ENCODE measurements at regions not wholly inside any gene's neighbourhood (a gene's known extent, or its start where the extent isn't known, plus 50 kb on each side); places are given as distances from the start of the nearest gene placed in this dataset.

GRCh38 chr12:124464062-124464461, 103.3 kb downstream of the NCOR2 start:
- TF ChIP-seq EZH2 (IDR thresholded peaks at IDR 0.05; ENCODE audit: low read length, missing control alignments) = no peak
- TF ChIP-seq, protein P1, sequence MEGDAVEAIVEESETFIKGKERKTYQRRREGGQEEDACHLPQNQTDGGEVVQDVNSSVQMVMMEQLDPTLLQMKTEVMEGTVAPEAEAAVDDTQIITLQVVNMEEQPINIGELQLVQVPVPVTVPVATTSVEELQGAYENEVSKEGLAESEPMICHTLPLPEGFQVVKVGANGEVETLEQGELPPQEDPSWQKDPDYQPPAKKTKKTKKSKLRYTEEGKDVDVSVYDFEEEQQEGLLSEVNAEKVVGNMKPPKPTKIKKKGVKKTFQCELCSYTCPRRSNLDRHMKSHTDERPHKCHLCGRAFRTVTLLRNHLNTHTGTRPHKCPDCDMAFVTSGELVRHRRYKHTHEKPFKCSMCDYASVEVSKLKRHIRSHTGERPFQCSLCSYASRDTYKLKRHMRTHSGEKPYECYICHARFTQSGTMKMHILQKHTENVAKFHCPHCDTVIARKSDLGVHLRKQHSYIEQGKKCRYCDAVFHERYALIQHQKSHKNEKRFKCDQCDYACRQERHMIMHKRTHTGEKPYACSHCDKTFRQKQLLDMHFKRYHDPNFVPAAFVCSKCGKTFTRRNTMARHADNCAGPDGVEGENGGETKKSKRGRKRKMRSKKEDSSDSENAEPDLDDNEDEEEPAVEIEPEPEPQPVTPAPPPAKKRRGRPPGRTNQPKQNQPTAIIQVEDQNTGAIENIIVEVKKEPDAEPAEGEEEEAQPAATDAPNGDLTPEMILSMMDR (conservative IDR thresholded peaks at IDR 0.05 in 1 of 2, IDR thresholded peaks at IDR 0.05 in 1 of 2; ENCODE audit: low read depth in 1 of 2, low read length in 2 of 2) = no peak
- no peak for DNase-seq (ENCODE audit: low read depth in 2 of 2)
- Histone ChIP-seq H4K20me1 (ENCODE audit: control insufficient read depth, extremely low read depth, insufficient read depth, low read length) (no peaks in the 10 kb centered on the region), H3K4me1 (ENCODE audit: control insufficient read depth, extremely low read depth, insufficient read depth, low read length) (peaks cover 3% of the 10 kb centered on the region), H3K27me3 (ENCODE audit: control insufficient read depth, insufficient read depth, low read length) (no peaks in the 10 kb centered on the region), H2AFZ (ENCODE audit: low read length) (no peak overlapping the region), H3K4me2 (ENCODE audit: extremely low read depth, insufficient read depth, low read length) (no peak overlapping the region), H3K36me3 (ENCODE audit: control insufficient read depth, insufficient read depth, low read length) (peaks cover 13% of the 10 kb centered on the region), H3K9me3 (ENCODE audit: control insufficient read depth, insufficient read depth, low read depth, low read length) (peaks cover 1% of the 10 kb centered on the region), H3K79me2 (ENCODE audit: control insufficient read depth, insufficient read depth, low read length) (no peaks in the 10 kb centered on the region), H3K4me3 (replicated peaks in 1 of 4; ENCODE audit: control extremely low read depth in 1 of 4, insufficient read depth in 1 of 4, low read depth in 3 of 4, low read length in 4 of 4) (no peak overlapping the region), H3K9ac (ENCODE audit: insufficient read depth, low read length) (no peak overlapping the region), H3K27ac (ENCODE audit: insufficient read depth, low read length) (no peak overlapping the region)

- no peak overlapping the region for H3K9ac ChIP-seq (ENCODE audit: insufficient read depth, low read length)
- peaks cover 1% of the 10 kb centered on the region for H3K9me3 ChIP-seq (ENCODE audit: control insufficient read depth, insufficient read depth, low read depth, low read length)
- no peaks in the 10 kb centered on the region for H3K27me3 ChIP-seq (ENCODE audit: control insufficient read depth, insufficient read depth, low read length)
- TF ChIP-seq, protein P1 (conservative IDR thresholded peaks at IDR 0.05 in 1 of 2, IDR thresholded peaks at IDR 0.05 in 1 of 2; ENCODE audit: low read depth in 1 of 2, low read length in 2 of 2) = no peak
- no peak for TF ChIP-seq EZH2 (IDR thresholded peaks at IDR 0.05; ENCODE audit: low read length, missing control alignments)
- no peak overlapping the region for H2AFZ ChIP-seq (ENCODE audit: low read length)
- H3K4me1 ChIP-seq (ENCODE audit: control insufficient read depth, extremely low read depth, insufficient read depth, low read length) = peaks cover 3% of the 10 kb centered on the region
- H4K20me1 ChIP-seq (ENCODE audit: control insufficient read depth, extremely low read depth, insufficient read depth, low read length) = no peaks in the 10 kb centered on the region
- H3K36me3 ChIP-seq (ENCODE audit: control insufficient read depth, insufficient read depth, low read length) = peaks cover 13% of the 10 kb centered on the region
- H3K4me2 ChIP-seq (ENCODE audit: extremely low read depth, insufficient read depth, low read length) = no peak overlapping the region
- no peak overlapping the region for H3K4me3 ChIP-seq (replicated peaks in 1 of 4; ENCODE audit: control extremely low read depth in 1 of 4, insufficient read depth in 1 of 4, low read depth in 3 of 4, low read length in 4 of 4)
- no peak overlapping the region for H3K27ac ChIP-seq (ENCODE audit: insufficient read depth, low read length)
- H3K79me2 ChIP-seq (ENCODE audit: control insufficient read depth, insufficient read depth, low read length) = no peaks in the 10 kb centered on the region
- DNase-seq (ENCODE audit: low read depth in 2 of 2) = no peak
Measured at GRCh38 chr12:124463341-124463921, 104.0 kb downstream of the NCOR2 start.

DNA sequence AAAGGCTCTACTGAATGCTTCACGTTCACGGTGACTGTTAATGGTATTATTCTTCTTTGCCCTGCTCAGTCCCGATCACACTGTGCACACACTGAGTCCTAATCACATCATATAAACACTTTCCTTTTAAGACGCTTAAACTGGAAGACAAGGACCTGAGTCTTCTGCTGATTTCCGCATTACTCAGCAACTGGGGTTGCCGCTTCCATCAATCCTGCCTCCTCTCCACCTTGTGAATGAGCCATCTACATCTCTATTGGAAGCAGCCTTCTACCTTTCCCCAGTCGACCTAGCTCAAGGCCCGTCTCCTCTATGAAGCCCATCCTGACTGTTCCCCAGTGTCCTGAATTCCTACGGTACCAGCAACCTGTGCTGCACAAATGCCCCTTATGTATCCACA, 104.7 kb downstream of the NCOR2 start:
- no peaks in the 10 kb centered on the region for H3K27me3 ChIP-seq (ENCODE audit: control insufficient read depth, insufficient read depth, low read length)
- H3K9me3 ChIP-seq (ENCODE audit: control insufficient read depth, insufficient read depth, low read depth, low read length) = peaks cover 1% of the 10 kb centered on the region
- H3K4me2 ChIP-seq (ENCODE audit: extremely low read depth, insufficient read depth, low read length) = no peak overlapping the region
- DNase-seq (ENCODE audit: low read depth in 2 of 2) = no peak
- H3K27ac ChIP-seq (ENCODE audit: insufficient read depth, low read length) = no peak overlapping the region
- no peak overlapping the region for H3K4me3 ChIP-seq (replicated peaks in 1 of 4; ENCODE audit: control extremely low read depth in 1 of 4, insufficient read depth in 1 of 4, low read depth in 3 of 4, low read length in 4 of 4)
- H2AFZ ChIP-seq (ENCODE audit: low read length) = no peak overlapping the region
- no peak overlapping the region for H3K9ac ChIP-seq (ENCODE audit: insufficient read depth, low read length)
- H3K79me2 ChIP-seq (ENCODE audit: control insufficient read depth, insufficient read depth, low read length) = no peaks in the 10 kb centered on the region
- H3K4me1 ChIP-seq (ENCODE audit: control insufficient read depth, extremely low read depth, insufficient read depth, low read length) = peaks cover 6% of the 10 kb centered on the region
- peaks cover 13% of the 10 kb centered on the region for H3K36me3 ChIP-seq (ENCODE audit: control insufficient read depth, insufficient read depth, low read length)
- H4K20me1 ChIP-seq (ENCODE audit: control insufficient read depth, extremely low read depth, insufficient read depth, low read length) = no peaks in the 10 kb centered on the region
- TF ChIP-seq, protein P1 (conservative IDR thresholded peaks at IDR 0.05 in 1 of 2, IDR thresholded peaks at IDR 0.05 in 1 of 2; ENCODE audit: low read depth in 1 of 2, low read length in 2 of 2) = no peak
- TF ChIP-seq EZH2 (IDR thresholded peaks at IDR 0.05; ENCODE audit: low read length, missing control alignments) = no peak

Data from fibroblast of lung (primary cell).